Upper lobe of left lung (tissue), 6 donors: ENCODE measurements at regions not wholly inside any gene's neighbourhood (a gene's known extent, or its start where the extent isn't known, plus 50 kb on each side); places are given as distances from the start of the nearest gene placed in this dataset.

ENCODE experiments used
- ATAC-seq, 2 donors: fragments of 200-7000 bp; cut with Tn5 transposase; one replicate each; pipeline ENCODE4 v1.9.1; 2022; ENCODE audit warnings: mild to moderate bottlenecking in 2 of 2, moderate library complexity in 2 of 2; ENCODE audit not compliant: low FRiP score in 2 of 2
- DNase-seq, 2 donors: peaks; one replicate each; pipeline ENCODE4 v3.0.0-alpha.2; 2019 to 2020
- H3K27ac ChIP-seq, 4 donors: fragments of 200-600 bp; sonication (generic); one replicate each; pipeline ENCODE4 v1.5.1; 2016 to 2019
- H3K27me3 ChIP-seq, 4 donors: fragments of 200-600 bp; sonication (generic); one replicate each; pipeline ENCODE4 v1.5.1; 2017 to 2019
- H3K36me3 ChIP-seq, 4 donors: fragments of 200-600 bp; sonication (generic); one replicate each; pipeline ENCODE4 v1.5.1; 2016 to 2019
- H3K4me1 ChIP-seq, 4 donors: fragments of 200-600 bp; sonication (generic); one replicate each; pipeline ENCODE4 v1.5.1; 2018 to 2019
- H3K4me3 ChIP-seq, 4 donors: fragments of 200-600 bp; sonication (generic); one replicate each; pipeline ENCODE4 v1.5.1; 2017 to 2019; ENCODE audit warnings: mild to moderate bottlenecking in 2 of 4, moderate library complexity in 1 of 4
- H3K9me3 ChIP-seq, 4 donors: fragments of 200-600 bp; sonication (generic); one replicate each; pipeline ENCODE4 v1.5.1; 2018 to 2019
- EP300 ChIP-seq, 4 donors: sonication (generic); formaldehyde crosslinking; IDR thresholded peaks; one replicate each; pipeline ENCODE4 v1.5.1; 2017; ENCODE audit warnings: antibody characterized with exemption in 4 of 4, control low read depth in 2 of 4
- POLR2A ChIP-seq, 4 donors: fragments of 450-650 bp; IDR thresholded peaks; one replicate each; pipeline ENCODE4 v1.5.1; 2016 to 2017; ENCODE audit warnings: antibody characterized with exemption in 4 of 4, mild to moderate bottlenecking in 2 of 4
- POLR2AphosphoS5 ChIP-seq, 2 donors: sonication (generic); formaldehyde crosslinking; IDR thresholded peaks; one replicate each; pipeline ENCODE4 v1.5.1; 2017; ENCODE audit warnings: antibody characterized with exemption in 2 of 2
- WGBS, 2 donors: methylation state at CpG; one replicate each; pipeline ENCODE4 v1.1.5; 2017 to 2018; 5-methylcytosine and 5-hydroxymethylcytosine counted together
- TF ChIP-seq, protein P1 (sequence below), 6 experiments: fragments of 450-650 bp in 4 of 6; fragments of 200-600 bp in 2 of 6; sonication (generic) in 2 of 6; IDR thresholded peaks; one replicate each; pipeline ENCODE4 v1.5.1; 2016 to 2019; ENCODE audit warnings: antibody characterized with exemption in 6 of 6
- donor health status: DM: no; HTN: no; CAD: no; lungs with moderate emphysema.
- donor health status: DM: no; HTN: yes; CAD: no; lungs with severe emphysema.

DNA sequence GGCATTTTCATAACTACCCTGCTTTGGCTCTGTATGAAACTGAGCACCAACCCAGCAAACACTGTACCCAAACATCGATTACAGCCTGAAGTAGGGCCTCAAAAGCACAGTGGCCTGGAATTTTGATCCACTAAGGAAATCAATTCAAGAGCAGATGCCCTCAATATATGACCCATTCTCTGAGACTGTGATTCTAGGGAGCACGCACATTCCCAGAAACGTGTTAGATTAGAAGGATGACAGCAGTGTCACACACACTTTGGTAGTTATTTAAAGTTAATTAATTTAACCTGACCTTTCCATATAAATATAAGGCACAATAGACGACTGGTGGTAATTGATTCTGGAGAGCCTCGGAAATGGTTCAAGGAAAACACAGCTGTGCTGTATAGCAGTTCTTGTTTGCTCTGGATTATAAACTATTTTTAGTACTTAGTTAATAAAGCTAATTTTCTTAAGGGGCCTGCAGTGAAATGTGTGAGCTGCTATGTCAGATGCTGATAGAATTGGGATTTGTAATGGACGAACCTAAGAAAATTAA, 126.3 kb upstream of the ZNF385D start:
- TF ChIP-seq, protein P1, sequence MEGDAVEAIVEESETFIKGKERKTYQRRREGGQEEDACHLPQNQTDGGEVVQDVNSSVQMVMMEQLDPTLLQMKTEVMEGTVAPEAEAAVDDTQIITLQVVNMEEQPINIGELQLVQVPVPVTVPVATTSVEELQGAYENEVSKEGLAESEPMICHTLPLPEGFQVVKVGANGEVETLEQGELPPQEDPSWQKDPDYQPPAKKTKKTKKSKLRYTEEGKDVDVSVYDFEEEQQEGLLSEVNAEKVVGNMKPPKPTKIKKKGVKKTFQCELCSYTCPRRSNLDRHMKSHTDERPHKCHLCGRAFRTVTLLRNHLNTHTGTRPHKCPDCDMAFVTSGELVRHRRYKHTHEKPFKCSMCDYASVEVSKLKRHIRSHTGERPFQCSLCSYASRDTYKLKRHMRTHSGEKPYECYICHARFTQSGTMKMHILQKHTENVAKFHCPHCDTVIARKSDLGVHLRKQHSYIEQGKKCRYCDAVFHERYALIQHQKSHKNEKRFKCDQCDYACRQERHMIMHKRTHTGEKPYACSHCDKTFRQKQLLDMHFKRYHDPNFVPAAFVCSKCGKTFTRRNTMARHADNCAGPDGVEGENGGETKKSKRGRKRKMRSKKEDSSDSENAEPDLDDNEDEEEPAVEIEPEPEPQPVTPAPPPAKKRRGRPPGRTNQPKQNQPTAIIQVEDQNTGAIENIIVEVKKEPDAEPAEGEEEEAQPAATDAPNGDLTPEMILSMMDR (IDR thresholded peaks at IDR 0.05), result no peak
- TF ChIP-seq POLR2AphosphoS5 (IDR thresholded peaks at IDR 0.05) (no peak), POLR2A (IDR thresholded peaks at IDR 0.05) (no peak), EP300 (IDR thresholded peaks at IDR 0.05) (no peak)
- Histone ChIP-seq H3K4me3 (no peak overlapping the region), H3K27ac (no peak overlapping the region), H3K4me1 (no peaks in the 10 kb centered on the region), H3K36me3 (no peaks in the 10 kb centered on the region), H3K9me3 (peaks cover 0 to 6% (median 1%) of the 10 kb centered on the region in 4 donors), H3K27me3 (no peaks in the 10 kb centered on the region)
- 71 to 78% methylated on average over 6 of the region's 6 CpGs for WGBS, 2 donors
- no peak for DNase-seq
- no peak for ATAC-seq

- no peaks in the 10 kb centered on the region for H3K36me3 ChIP-seq
- DNase-seq (no peak), ATAC-seq (no peak)
- no peak overlapping the region for H3K27ac ChIP-seq
- H3K27me3 ChIP-seq, result no peaks in the 10 kb centered on the region
- peaks cover 0 to 5% (median 0%) of the 10 kb centered on the region in 4 donors for H3K9me3 ChIP-seq
- H3K4me1 ChIP-seq, result no peaks in the 10 kb centered on the region
- no peak for TF ChIP-seq POLR2A (IDR thresholded peaks at IDR 0.05)
- TF ChIP-seq, protein P1 (IDR thresholded peaks at IDR 0.05), result no peak
- no peak for TF ChIP-seq EP300 (IDR thresholded peaks at IDR 0.05)
- no peak for TF ChIP-seq POLR2AphosphoS5 (IDR thresholded peaks at IDR 0.05)
- 44 to 69% methylated on average over 7 of the region's 7 CpGs for WGBS, 2 donors
- H3K4me3 ChIP-seq, result no peak overlapping the region
These were observed 128.3 kb upstream of the ZNF385D start for GRCh38 chr3:21879184-21879886.

DNA sequence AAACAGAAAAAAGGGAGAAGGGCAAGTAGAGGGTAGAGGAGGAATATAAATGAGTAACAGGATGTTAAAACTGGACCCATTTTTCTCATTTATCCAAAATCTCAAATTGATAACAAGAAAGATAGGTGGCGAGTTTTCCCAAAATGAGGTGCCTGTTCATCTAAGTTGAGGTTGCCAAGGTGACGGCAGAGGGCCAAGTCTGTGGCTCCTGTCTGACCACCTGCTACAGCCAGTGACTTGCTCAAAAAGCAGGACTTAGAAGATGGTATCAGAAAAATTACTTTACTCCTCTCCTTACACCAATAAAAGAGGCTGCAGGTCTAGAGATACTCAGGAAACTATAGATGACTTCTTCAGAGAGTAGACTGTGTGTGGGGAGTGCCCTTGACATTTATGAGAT, 137.6 kb upstream of the ZNF385D start:
- Histone ChIP-seq H3K36me3 (no peaks in the 10 kb centered on the region), H3K27me3 (no peaks in the 10 kb centered on the region), H3K4me1 (no peaks in the 10 kb centered on the region), H3K27ac (no peak overlapping the region), H3K4me3 (no peak overlapping the region), H3K9me3 (no peaks in the 10 kb centered on the region)
- WGBS, 2 donors, result 76 to 85% methylated on average over 2 of the region's 2 CpGs
- ATAC-seq (no peak), DNase-seq (no peak)
- TF ChIP-seq POLR2AphosphoS5 (IDR thresholded peaks at IDR 0.05) (no peak), EP300 (IDR thresholded peaks at IDR 0.05) (no peak), POLR2A (IDR thresholded peaks at IDR 0.05) (no peak)
- TF ChIP-seq, protein P1 (IDR thresholded peaks at IDR 0.05), result no peak

DNA sequence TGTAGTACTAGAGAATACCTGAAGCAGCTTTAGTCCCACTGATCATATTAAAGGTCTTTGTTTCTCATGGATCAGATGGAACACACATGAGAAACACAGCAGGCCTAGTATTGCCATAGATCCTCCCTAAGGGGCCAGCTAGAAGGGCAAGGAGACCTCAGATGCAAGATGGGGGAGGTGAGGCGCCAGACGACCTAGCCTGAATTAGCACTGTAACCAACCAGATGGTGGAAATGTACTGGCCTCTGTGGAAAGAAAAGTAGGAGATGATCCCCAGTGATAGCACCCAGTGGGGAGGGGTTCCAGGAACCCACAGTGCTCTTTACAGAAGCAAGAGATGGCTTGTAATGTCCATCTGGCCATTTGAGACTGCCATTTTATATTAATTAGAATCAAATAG, 138.2 kb upstream of the ZNF385D start:
- H3K9me3 ChIP-seq, result no peaks in the 10 kb centered on the region
- no peak overlapping the region for H3K27ac ChIP-seq
- no peak for DNase-seq
- 88 to 98% methylated on average over 2 of the region's 2 CpGs for WGBS, 2 donors
- H3K4me3 ChIP-seq, result no peak overlapping the region
- ATAC-seq, result no peak
- H3K36me3 ChIP-seq, result no peaks in the 10 kb centered on the region
- H3K4me1 ChIP-seq, result no peaks in the 10 kb centered on the region
- no peak for TF ChIP-seq EP300 (IDR thresholded peaks at IDR 0.05)
- TF ChIP-seq POLR2AphosphoS5 (IDR thresholded peaks at IDR 0.05), result no peak
- H3K27me3 ChIP-seq, result no peaks in the 10 kb centered on the region

- TF ChIP-seq, protein P1 (IDR thresholded peaks at IDR 0.05), result no peak
- TF ChIP-seq POLR2A (IDR thresholded peaks at IDR 0.05) (no peak), EP300 (IDR thresholded peaks at IDR 0.05) (no peak), POLR2AphosphoS5 (IDR thresholded peaks at IDR 0.05) (no peak)
- Histone ChIP-seq H3K4me3 (no peak overlapping the region), H3K9me3 (no peaks in the 10 kb centered on the region), H3K27me3 (no peaks in the 10 kb centered on the region), H3K27ac (no peak overlapping the region), H3K36me3 (no peaks in the 10 kb centered on the region), H3K4me1 (no peaks in the 10 kb centered on the region)
- DNase-seq (no peak), ATAC-seq (no peak)
- 89 to 96% methylated on average over 2 of the region's 2 CpGs for whole genome bisulfite sequencing, 2 donors
These were observed 141.1 kb upstream of the ZNF385D start for GRCh38 chr3:21892104-21892503.
